Hepatocyte (in vitro differentiated cells): ENCODE measurements at regions not wholly inside any gene's neighbourhood (a gene's known extent, or its start where the extent isn't known, plus 50 kb on each side); places are given as distances from the start of the nearest gene placed in this dataset.

Experiments used
- DNase-seq: peaks from one replicate; pipeline ENCODE4 v3.0.0-alpha.2; 2016; ENCODE audit warnings: low spot score
- H2AFZ ChIP-seq: fragments of 200-600 bp; sonication (generic); 2 replicates; pipeline ENCODE4 v1.6.0; 2016; ENCODE audit warnings: antibody characterized with exemption, mild to moderate bottlenecking
- H3K27ac ChIP-seq: fragments of 200-600 bp; sonication (generic); 2 replicates; pipeline ENCODE4 v1.5.1; 2016; ENCODE audit warnings: mild to moderate bottlenecking
- H3K27me3 ChIP-seq: fragments of 200-600 bp; sonication (generic); 2 replicates; pipeline ENCODE4 v1.6.1; 2016
- H3K36me3 ChIP-seq: fragments of 200-600 bp; sonication (generic); replicated peaks from 2 replicates; pipeline ENCODE4 v1.5.1; 2016; ENCODE audit warnings: low read depth; ENCODE audit not compliant: insufficient read depth
- H3K4me1 ChIP-seq: fragments of 200-600 bp; sonication (generic); 2 replicates; pipeline ENCODE4 v1.5.1; 2016; ENCODE audit warnings: mild to moderate bottlenecking, moderate library complexity; ENCODE audit not compliant: insufficient read depth
- H3K4me2 ChIP-seq: fragments of 200-600 bp; sonication (generic); 2 replicates; pipeline ENCODE4 v1.6.0; 2016
- H3K4me3 ChIP-seq: fragments of 200-600 bp; sonication (generic); 2 replicates; pipeline ENCODE4 v1.5.1; 2016; ENCODE audit warnings: mild to moderate bottlenecking
- H3K79me2 ChIP-seq: fragments of 200-600 bp; sonication (generic); 2 replicates; pipeline ENCODE4 v1.6.0; 2017; ENCODE audit warnings: mild to moderate bottlenecking
- H3K9me2 ChIP-seq: fragments of 200-600 bp; sonication (generic); replicated peaks from 2 replicates; pipeline ENCODE4 v1.6.0; 2017; ENCODE audit warnings: mild to moderate bottlenecking; ENCODE audit not compliant: insufficient read depth
- H3K9me3 ChIP-seq: fragments of 200-600 bp; sonication (generic); 2 replicates; pipeline ENCODE4 v1.5.1; 2016; ENCODE audit warnings: low read depth, mild to moderate bottlenecking
- H4K20me1 ChIP-seq: fragments of 200-600 bp; sonication (generic); 2 replicates; pipeline ENCODE4 v1.6.0; 2016; ENCODE audit warnings: mild to moderate bottlenecking; ENCODE audit not compliant: insufficient read depth, poor library complexity, severe bottlenecking
- EZH2 ChIP-seq: fragments of 200-600 bp; sonication (generic); IDR thresholded peaks from 2 replicates; pipeline ENCODE4 v1.6.1; 2016; ENCODE audit warnings: antibody characterized with exemption, mild to moderate bottlenecking, borderline replicate concordance
- EZH2phosphoT487 ChIP-seq: fragments of 200-600 bp; sonication (generic); IDR thresholded peaks from one replicate; pipeline ENCODE4 v1.6.1; 2018; ENCODE audit warnings: antibody characterized with exemption, mild to moderate bottlenecking, low read depth, moderate library complexity; ENCODE audit not compliant: unreplicated experiment, severe bottlenecking
- WGBS: methylation state at CpG from one replicate; pipeline ENCODE4 v1.1.6; 2016; ENCODE audit warnings: low lambda C conversion rate; ENCODE audit errors: missing lambda C conversion rate; 5-methylcytosine and 5-hydroxymethylcytosine counted together
- TF ChIP-seq, protein P1 (sequence below): fragments of 200-600 bp; sonication (generic); IDR thresholded peaks from 2 replicates; pipeline ENCODE4 v1.5.1; 2016; ENCODE audit warnings: antibody characterized with exemption, mild to moderate bottlenecking; ENCODE audit not compliant: poor library complexity

DNA sequence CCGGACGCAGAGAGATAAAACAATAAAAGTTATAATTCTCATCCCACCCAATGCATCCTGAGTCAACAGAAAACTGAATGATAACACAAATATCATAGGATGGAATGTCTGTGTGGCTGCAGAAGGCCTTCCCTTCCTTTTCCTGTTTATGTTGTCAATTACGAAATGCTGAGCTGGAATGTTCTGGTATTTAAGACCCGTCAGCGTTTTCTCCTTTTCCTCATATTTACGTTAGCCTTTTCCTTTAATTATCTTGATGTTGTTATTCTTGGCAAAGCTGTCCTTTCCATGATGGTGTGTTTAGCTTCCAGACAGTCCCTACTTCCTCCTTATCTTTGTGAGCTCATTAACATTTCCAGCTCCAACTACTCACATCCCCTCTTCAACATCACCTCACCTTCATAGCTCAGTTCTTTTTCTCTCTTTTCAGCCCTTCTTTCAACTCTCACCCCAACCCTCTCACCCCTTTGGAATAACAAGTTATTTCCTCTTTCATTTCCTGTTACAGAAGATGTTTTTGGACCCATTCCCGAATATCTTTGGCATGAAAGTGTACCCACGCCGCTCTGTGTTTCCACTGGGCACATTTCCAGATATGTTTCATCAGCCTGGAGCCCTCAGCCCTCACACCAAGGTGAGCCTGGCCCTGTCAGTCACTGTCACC is 221.6 kb downstream of the NR2F1-AS1 start:
- Histone ChIP-seq H3K27me3 (no peaks in the 10 kb centered on the region), H3K4me3 (no peak overlapping the region), H3K9me3 (no peaks in the 10 kb centered on the region), H3K4me2 (peak overlapping the region; percentile 29), H3K79me2 (no peaks in the 10 kb centered on the region), H3K9me2 (no peaks in the 10 kb centered on the region), H3K36me3 (no peaks in the 10 kb centered on the region), H4K20me1 (no peaks in the 10 kb centered on the region), H3K27ac (peak overlapping the region; percentile 83), H3K4me1 (peaks cover 8% of the 10 kb centered on the region), H2AFZ (no peak overlapping the region)
- TF ChIP-seq EZH2 (no peak), EZH2phosphoT487 (no peak)
- TF ChIP-seq, protein P1, sequence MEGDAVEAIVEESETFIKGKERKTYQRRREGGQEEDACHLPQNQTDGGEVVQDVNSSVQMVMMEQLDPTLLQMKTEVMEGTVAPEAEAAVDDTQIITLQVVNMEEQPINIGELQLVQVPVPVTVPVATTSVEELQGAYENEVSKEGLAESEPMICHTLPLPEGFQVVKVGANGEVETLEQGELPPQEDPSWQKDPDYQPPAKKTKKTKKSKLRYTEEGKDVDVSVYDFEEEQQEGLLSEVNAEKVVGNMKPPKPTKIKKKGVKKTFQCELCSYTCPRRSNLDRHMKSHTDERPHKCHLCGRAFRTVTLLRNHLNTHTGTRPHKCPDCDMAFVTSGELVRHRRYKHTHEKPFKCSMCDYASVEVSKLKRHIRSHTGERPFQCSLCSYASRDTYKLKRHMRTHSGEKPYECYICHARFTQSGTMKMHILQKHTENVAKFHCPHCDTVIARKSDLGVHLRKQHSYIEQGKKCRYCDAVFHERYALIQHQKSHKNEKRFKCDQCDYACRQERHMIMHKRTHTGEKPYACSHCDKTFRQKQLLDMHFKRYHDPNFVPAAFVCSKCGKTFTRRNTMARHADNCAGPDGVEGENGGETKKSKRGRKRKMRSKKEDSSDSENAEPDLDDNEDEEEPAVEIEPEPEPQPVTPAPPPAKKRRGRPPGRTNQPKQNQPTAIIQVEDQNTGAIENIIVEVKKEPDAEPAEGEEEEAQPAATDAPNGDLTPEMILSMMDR: no peak
- 59% methylated on average over 9 of the region's 9 CpGs for WGBS
- peak; percentile 35 for DNase-seq

DNA sequence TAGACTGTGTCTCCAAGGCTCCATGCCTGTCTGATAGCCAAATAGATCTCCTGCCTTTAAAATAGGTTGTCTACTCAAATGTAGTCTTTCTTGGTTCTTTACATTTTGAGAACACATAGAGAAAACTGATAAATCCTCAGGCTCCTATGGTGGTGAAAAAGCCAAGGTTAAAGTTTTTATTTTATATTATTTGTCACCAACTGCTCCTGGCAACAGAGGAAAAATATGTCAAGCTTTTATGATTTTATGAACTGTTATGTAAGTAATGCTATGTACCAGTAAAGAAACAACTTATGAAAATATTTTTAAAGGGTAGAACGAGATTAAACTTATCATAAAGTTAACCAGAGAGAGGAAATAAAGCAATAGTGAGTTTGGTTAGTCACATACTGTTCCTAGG is 222.8 kb downstream of the NR2F1-AS1 start:
- WGBS: 60% methylated on average over 1 of the region's 1 CpG
- Histone ChIP-seq H4K20me1 (no peaks in the 10 kb centered on the region), H3K27me3 (no peaks in the 10 kb centered on the region), H3K36me3 (no peaks in the 10 kb centered on the region), H3K9me3 (no peaks in the 10 kb centered on the region), H3K4me1 (peaks cover 8% of the 10 kb centered on the region), H2AFZ (no peak overlapping the region), H3K79me2 (no peaks in the 10 kb centered on the region), H3K4me3 (no peak overlapping the region), H3K4me2 (no peak overlapping the region), H3K27ac (peak overlapping the region; percentile 66), H3K9me2 (no peaks in the 10 kb centered on the region)
- TF ChIP-seq EZH2phosphoT487 (no peak), EZH2 (no peak)
- TF ChIP-seq, protein P1: no peak
- no peak for DNase-seq

DNA sequence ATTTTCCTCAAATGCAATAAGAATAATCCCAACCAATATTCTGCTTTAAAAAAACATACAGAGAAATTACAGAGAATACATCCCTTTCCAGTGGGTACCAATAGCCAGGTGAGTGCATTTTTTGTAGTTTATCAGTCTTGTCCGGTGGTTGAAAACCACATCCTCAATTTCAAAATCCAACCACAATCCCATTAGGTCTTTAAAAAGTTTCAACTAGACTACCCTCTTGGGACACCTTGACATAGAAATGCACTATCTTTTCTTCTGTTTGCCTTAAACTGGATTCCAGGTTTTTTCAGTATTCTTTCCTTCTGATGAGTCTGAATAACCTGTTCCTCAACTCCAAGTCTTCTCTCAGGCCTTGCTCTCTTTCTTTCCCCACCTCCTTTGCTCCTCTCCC is 223.3 kb downstream of the NR2F1-AS1 start:
- H3K79me2 ChIP-seq: no peaks in the 10 kb centered on the region
- H3K4me3 ChIP-seq: no peak overlapping the region
- H3K27me3 ChIP-seq: no peaks in the 10 kb centered on the region
- H3K27ac ChIP-seq: peak overlapping the region; percentile 66
- H4K20me1 ChIP-seq: no peaks in the 10 kb centered on the region
- DNase-seq: no peak
- TF ChIP-seq, protein P1: no peak
- TF ChIP-seq EZH2 (no peak), EZH2phosphoT487 (no peak)
- peaks cover 8% of the 10 kb centered on the region for H3K4me1 ChIP-seq
- 86% methylated on average over 1 of the region's 1 CpG for WGBS
- H3K36me3 ChIP-seq: no peaks in the 10 kb centered on the region
- H3K4me2 ChIP-seq: no peak overlapping the region
- no peaks in the 10 kb centered on the region for H3K9me3 ChIP-seq
- H2AFZ ChIP-seq: no peak overlapping the region
- H3K9me2 ChIP-seq: no peaks in the 10 kb centered on the region

DNA sequence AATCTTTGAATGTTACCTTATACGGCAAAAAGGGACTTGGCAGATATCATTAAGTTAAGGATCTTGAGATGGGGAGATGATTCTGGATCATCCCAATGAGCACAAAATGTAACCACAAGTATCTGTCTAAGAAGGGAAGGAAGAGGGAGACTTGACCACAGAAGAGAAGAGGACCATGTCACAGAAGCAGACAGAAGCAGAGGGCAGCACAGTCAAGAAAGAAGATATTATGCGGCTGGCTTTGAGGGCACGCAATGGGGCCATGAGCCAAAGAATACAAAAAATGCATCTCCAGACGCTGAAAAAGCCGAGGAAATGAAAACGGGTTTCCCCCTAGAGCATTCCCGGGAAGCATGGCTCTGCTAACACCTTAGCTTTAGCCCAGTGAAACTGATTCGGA is 225.3 kb downstream of the NR2F1-AS1 start:
- no peaks in the 10 kb centered on the region for H3K9me2 ChIP-seq
- H3K36me3 ChIP-seq: no peaks in the 10 kb centered on the region
- H3K4me2 ChIP-seq: no peak overlapping the region
- H3K79me2 ChIP-seq: no peaks in the 10 kb centered on the region
- H4K20me1 ChIP-seq: no peaks in the 10 kb centered on the region
- H3K4me3 ChIP-seq: no peak overlapping the region
- no peak for TF ChIP-seq EZH2phosphoT487
- TF ChIP-seq EZH2: no peak
- TF ChIP-seq, protein P1: no peak
- H3K4me1 ChIP-seq: peaks cover 8% of the 10 kb centered on the region
- no peaks in the 10 kb centered on the region for H3K27me3 ChIP-seq
- 90% methylated on average over 8 of the region's 8 CpGs for WGBS
- no peak overlapping the region for H2AFZ ChIP-seq
- no peak overlapping the region for H3K27ac ChIP-seq
- no peaks in the 10 kb centered on the region for H3K9me3 ChIP-seq
- DNase-seq: no peak
